Upper lobe of left lung (tissue), 4 donors: ENCODE measurements at regions not wholly inside any gene's neighbourhood (a gene's known extent, or its start where the extent isn't known, plus 50 kb on each side); places are given as distances from the start of the nearest gene placed in this dataset.

Source experiments
- CTCF ChIP-seq, 6 experiments: fragments of 450-650 bp in 4 of 6; fragments of 200-600 bp in 2 of 6; sonication (generic) in 2 of 6; IDR thresholded peaks; one replicate each; pipeline ENCODE4 v1.5.1; 2016 to 2019; ENCODE audit warnings: antibody characterized with exemption in 6 of 6
- POLR2AphosphoS5 ChIP-seq, 2 donors: sonication (generic); formaldehyde crosslinking; IDR thresholded peaks; one replicate each; pipeline ENCODE4 v1.5.1; 2017; ENCODE audit warnings: antibody characterized with exemption in 2 of 2

- TF ChIP-seq CTCF (IDR thresholded peaks at IDR 0.05) = no peak
- no peak for TF ChIP-seq POLR2AphosphoS5 (IDR thresholded peaks at IDR 0.05)
These were observed 793.8 kb downstream of the TBL1XR1 start for GRCh38 chr3:176403531-176403930.
